ENCODE measurements at regions not wholly inside any gene's neighbourhood (a gene's known extent, or its start where the extent isn't known, plus 50 kb on each side); places are given as distances from the start of the nearest gene placed in this dataset.

- ATAC-seq, result no peak
- POLR2A ChIA-PET, result no interaction called here
- Histone ChIP-seq H3K9me3 (ENCODE audit: control insufficient read depth, insufficient read depth, low read depth, low read length) (no peaks in the 10 kb centered on the region), H3K27ac (ENCODE audit: low read length) (no peak overlapping the region), H3K27me3 (ENCODE audit: control insufficient read depth, insufficient read depth, low read length) (no peaks in the 10 kb centered on the region), H3K36me3 (ENCODE audit: control insufficient read depth, insufficient read depth, low read length) (no peaks in the 10 kb centered on the region), H3K4me3 (ENCODE audit: low read depth in 2 of 2, low read length in 2 of 2) (no peak overlapping the region), H3K4me1 (ENCODE audit: control insufficient read depth, insufficient read depth, low read length) (no peaks in the 10 kb centered on the region)
- no TSS peak for BruUV-seq (replicated peaks)
- in situ Hi-C loops (cut with HindIII; ENCODE audit: low pct_unique_long_range_greater_than_20kb, low sequenced_read_pairs) (no loop called here), intact Hi-C loops (cut with micrococcal nuclease; ENCODE audit: unreplicated experiment) (no loop called here)
- TF ChIP-seq SIN3A (IDR thresholded peaks at IDR 0.05; ENCODE audit: borderline replicate concordance, insufficient read depth, low read depth, low read length) (no peak), CTCF (IDR thresholded peaks at IDR 0.05) (no peak), POLR2AphosphoS5 (IDR thresholded peaks at IDR 0.05; ENCODE audit: low read depth, low read length) (no peak), REST (IDR thresholded peaks at IDR 0.05; ENCODE audit: insufficient read depth in 1 of 2, low read depth in 2 of 2, low read length in 1 of 2) (no peak), TCF7L2 (IDR thresholded peaks at IDR 0.05; ENCODE audit: low read depth, low read length) (no peak)
- CTCF ChIA-PET, result no interaction called here
- DNase-seq (ENCODE audit: low read depth, low spot score), result no peak
Observed at GRCh38 chr4:103374306-103374705, 176.2 kb upstream of the CENPE start.

- in situ Hi-C loops (cut with HindIII; ENCODE audit: low pct_unique_long_range_greater_than_20kb, low sequenced_read_pairs) (no loop called here), intact Hi-C loops (cut with micrococcal nuclease; ENCODE audit: unreplicated experiment) (no loop called here)
- no TSS peak for BruUV-seq (replicated peaks)
- ATAC-seq (no peak), DNase-seq (ENCODE audit: low read depth, low spot score) (no peak)
- Histone ChIP-seq H3K27ac (ENCODE audit: low read length) (no peak overlapping the region), H3K4me3 (ENCODE audit: low read depth in 2 of 2, low read length in 2 of 2) (no peak overlapping the region), H3K36me3 (ENCODE audit: control insufficient read depth, insufficient read depth, low read length) (no peaks in the 10 kb centered on the region), H3K4me1 (ENCODE audit: control insufficient read depth, insufficient read depth, low read length) (no peaks in the 10 kb centered on the region), H3K9me3 (ENCODE audit: control insufficient read depth, insufficient read depth, low read depth, low read length) (no peaks in the 10 kb centered on the region), H3K27me3 (ENCODE audit: control insufficient read depth, insufficient read depth, low read length) (no peaks in the 10 kb centered on the region)
- TF ChIP-seq SIN3A (IDR thresholded peaks at IDR 0.05; ENCODE audit: borderline replicate concordance, insufficient read depth, low read depth, low read length) (no peak), TCF7L2 (IDR thresholded peaks at IDR 0.05; ENCODE audit: low read depth, low read length) (no peak), REST (IDR thresholded peaks at IDR 0.05; ENCODE audit: insufficient read depth in 1 of 2, low read depth in 2 of 2, low read length in 1 of 2) (no peak), POLR2AphosphoS5 (IDR thresholded peaks at IDR 0.05; ENCODE audit: low read depth, low read length) (no peak)
- ChIA-PET POLR2A (no interaction called here), CTCF (interaction anchor here (0.6 kb wide), 1 partner anchor 73 kb away, joined by 3 read pairs; no protein-coding TSS in a partner anchor)
Observed at GRCh38 chr4:103372002-103372558, 173.9 kb upstream of the CENPE start.
